AG04449 (cell line): ENCODE measurements at regions not wholly inside any gene's neighbourhood (a gene's known extent, or its start where the extent isn't known, plus 50 kb on each side); places are given as distances from the start of the nearest gene placed in this dataset.

Source experiments
- CTCF ChIA-PET: fragments of 350-600 bp; formaldehyde crosslinking; extraction: SDS; loops from one replicate; lab custom pipeline; 2021; ENCODE audit warnings: antibody characterized with exemption; lab: Yijun Ruan, JAX
- POLR2A ChIA-PET: fragments of 400-600, 350-600 bp; formaldehyde crosslinking; extraction: SDS; loops from one replicate; lab custom pipeline; 2020; ENCODE audit warnings: antibody characterized with exemption, inconsistent platforms; lab: Yijun Ruan, JAX
- DNase-seq: peaks from one replicate; pipeline ENCODE4 v3.0.0-alpha.2; 2010; ENCODE audit warnings: low read depth, low spot score
- H3K4me3 ChIP-seq: 2 replicates; pipeline ENCODE4 v1.5.1; 2011; ENCODE audit warnings: low read depth, mild to moderate bottlenecking, control low read depth, low read length
- CTCF ChIP-seq: IDR thresholded peaks from one replicate; pipeline ENCODE4 v1.5.1; 2011; ENCODE audit warnings: mild to moderate bottlenecking, moderate library complexity, low read length, control low read depth, inconsistent platforms; ENCODE audit not compliant: insufficient read depth; ENCODE audit errors: missing control alignments

- no peak for TF ChIP-seq CTCF
- no peak overlapping the region for H3K4me3 ChIP-seq
- ChIA-PET CTCF (no interaction called here), POLR2A (no interaction called here)
- no peak for DNase-seq
Measured at GRCh38 chr4:162938738-162939485, 227.8 kb downstream of the NAF1 start.

DNA sequence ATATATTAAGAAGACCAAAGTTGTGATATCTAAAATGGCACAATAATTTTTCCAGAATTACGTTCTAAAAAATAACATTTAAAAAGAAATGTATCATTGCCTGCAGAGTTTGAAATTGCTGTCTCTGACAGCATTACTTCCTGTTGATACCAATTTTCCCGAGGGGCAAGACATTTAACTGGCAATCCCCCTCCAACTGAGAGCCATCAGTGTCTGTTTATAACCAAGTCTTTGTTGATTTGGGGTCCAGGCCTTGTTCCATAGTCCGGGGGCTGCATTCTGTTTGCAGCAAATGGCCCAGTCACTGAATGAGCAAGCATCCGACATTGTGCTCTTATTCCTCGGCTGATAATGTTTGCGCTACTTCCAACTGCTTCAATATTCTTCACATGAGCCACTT lies 231.5 kb downstream of the NAF1 start:
- ChIA-PET POLR2A (no interaction called here), CTCF (no interaction called here)
- no peak for DNase-seq
- TF ChIP-seq CTCF, result no peak
- H3K4me3 ChIP-seq, result no peak overlapping the region

DNA sequence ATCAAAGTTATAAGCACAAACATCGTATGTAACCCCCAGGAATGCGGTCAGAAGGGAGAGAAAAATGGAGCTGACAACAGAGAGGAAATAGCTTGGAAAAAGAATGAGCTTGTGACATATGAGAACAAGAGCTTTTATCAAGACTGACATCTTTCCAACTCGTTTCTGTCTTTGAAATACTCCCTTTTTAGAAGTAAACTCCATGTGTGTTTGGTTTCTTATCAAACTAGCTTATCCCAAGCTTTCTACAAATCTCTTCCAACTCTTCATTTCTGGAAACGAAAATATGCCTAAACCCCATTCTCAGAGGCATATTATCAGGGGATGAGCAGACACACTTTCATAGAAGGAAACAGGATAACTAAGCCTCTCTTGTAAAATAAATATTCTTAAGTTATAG lies 235.4 kb downstream of the NAF1 start:
- CTCF ChIA-PET, result no interaction called here
- no peak overlapping the region for H3K4me3 ChIP-seq
- no peak for DNase-seq
- POLR2A ChIA-PET, result no interaction called here
- TF ChIP-seq CTCF, result no peak

DNA sequence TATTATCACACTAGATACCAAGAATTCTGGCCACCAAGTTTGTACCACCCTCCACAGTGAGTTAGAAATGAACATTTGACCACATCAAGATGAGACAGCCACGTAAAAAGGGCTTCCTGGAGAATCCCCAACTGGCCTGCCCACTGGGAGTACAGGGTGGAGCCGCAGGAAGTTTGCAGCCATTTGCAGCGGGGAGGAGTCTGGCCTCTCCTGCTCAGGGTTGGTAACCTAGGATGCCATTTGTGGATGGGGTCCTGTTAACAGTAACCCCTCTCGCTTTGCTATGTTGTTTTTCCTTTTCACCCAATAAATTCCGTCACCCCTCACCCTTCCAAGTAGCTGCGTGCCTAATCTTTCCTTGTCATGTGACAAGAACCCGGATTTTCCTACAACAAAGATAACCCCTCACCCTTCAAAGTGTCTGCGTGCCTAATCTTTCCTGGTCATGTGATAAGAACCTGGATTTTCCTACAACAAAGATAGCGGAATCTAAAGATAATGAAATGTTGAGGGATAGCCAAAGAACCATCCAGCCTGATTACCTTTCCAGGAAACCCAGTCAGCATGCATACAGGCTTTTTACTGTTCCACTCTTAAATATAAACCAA lies 245.4 kb downstream of the NAF1 start:
- CTCF ChIA-PET, result no interaction called here
- no peak for TF ChIP-seq CTCF
- POLR2A ChIA-PET, result no interaction called here
- H3K4me3 ChIP-seq, result no peak overlapping the region
- DNase-seq, result no peak

GRCh38 chr4:162920649-162921048 lies 246.0 kb downstream of the NAF1 start:
- no peak for TF ChIP-seq CTCF
- no peak overlapping the region for H3K4me3 ChIP-seq
- ChIA-PET CTCF (no interaction called here), POLR2A (no interaction called here)
- DNase-seq, result no peak

DNA sequence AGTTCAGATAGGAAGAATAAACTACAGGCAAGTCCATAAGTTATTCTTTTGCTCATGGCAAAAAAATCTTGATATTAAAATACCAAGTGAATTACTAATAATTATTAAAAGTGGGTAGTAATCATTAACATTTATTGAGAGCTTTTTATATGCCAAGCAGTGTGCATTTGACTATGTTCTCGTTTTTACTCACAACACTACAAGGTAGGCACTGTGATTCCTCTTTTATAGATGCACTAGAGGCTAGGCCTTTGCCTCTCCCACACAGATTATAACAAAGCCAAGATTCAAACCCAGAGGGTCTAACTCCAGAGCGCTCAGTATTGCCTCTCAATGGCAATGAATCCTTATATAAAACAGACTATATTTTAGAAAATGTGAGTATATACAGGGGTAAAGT lies 254.2 kb downstream of the NAF1 start:
- ChIA-PET CTCF (no interaction called here), POLR2A (no interaction called here)
- no peak overlapping the region for H3K4me3 ChIP-seq
- DNase-seq, result no peak
- no peak for TF ChIP-seq CTCF
